Superior temporal gyrus (tissue), 1 donor: ENCODE measurements at regions not wholly inside any gene's neighbourhood (a gene's known extent, or its start where the extent isn't known, plus 50 kb on each side); places are given as distances from the start of the nearest gene placed in this dataset.

ENCODE experiments used
- DNase-seq: peaks from one replicate; pipeline ENCODE4 v3.0.0-alpha.2; 2016; ENCODE audit errors: extremely low spot score

GRCh38 chr1:80806431-80806830 is 994.3 kb upstream of the ADGRL2 start:
- DNase-seq = no peak

- DNase-seq = no peak
These were observed 999.0 kb upstream of the ADGRL2 start for GRCh38 chr1:80801695-80802094.

GRCh38 chr1:80799457-80799856 is 1001.3 kb upstream of the ADGRL2 start:
- no peak for DNase-seq

- no peak for DNase-seq
These were observed 1021.5 kb upstream of the ADGRL2 start for GRCh38 chr1:80779275-80779674.

- no peak for DNase-seq
These were observed 1022.5 kb upstream of the ADGRL2 start for GRCh38 chr1:80778094-80778840.

GRCh38 chr1:80776266-80776665 is 1024.5 kb upstream of the ADGRL2 start:
- DNase-seq = no peak

GRCh38 chr1:80769208-80769750 is 1031.5 kb upstream of the ADGRL2 start:
- DNase-seq = no peak

GRCh38 chr1:80767711-80768110 is 1033.0 kb upstream of the ADGRL2 start:
- no peak for DNase-seq

GRCh38 chr1:80759354-80759753 is 1041.4 kb upstream of the ADGRL2 start:
- DNase-seq = no peak

GRCh38 chr1:80755944-80756343 is 1044.8 kb upstream of the ADGRL2 start:
- no peak for DNase-seq

GRCh38 chr1:80751204-80751603 is 1049.5 kb upstream of the ADGRL2 start:
- no peak for DNase-seq

- DNase-seq = no peak
These were observed 1069.4 kb upstream of the ADGRL2 start for GRCh38 chr1:80731241-80731894.

GRCh38 chr1:80722611-80723010 is 1078.1 kb upstream of the ADGRL2 start:
- DNase-seq = no peak

- DNase-seq = no peak
These were observed 1094.2 kb upstream of the ADGRL2 start for GRCh38 chr1:80706526-80706925.

- DNase-seq = no peak
These were observed 1122.3 kb upstream of the ADGRL2 start for GRCh38 chr1:80678438-80678837.

GRCh38 chr1:80675454-80675853 is 1125.3 kb upstream of the ADGRL2 start:
- DNase-seq = no peak

- DNase-seq = no peak
These were observed 1126.7 kb upstream of the ADGRL2 start for GRCh38 chr1:80673935-80674597.

- no peak for DNase-seq
These were observed 1132.4 kb upstream of the ADGRL2 start for GRCh38 chr1:80668372-80668771.

GRCh38 chr1:80666073-80666472 is 1134.7 kb upstream of the ADGRL2 start:
- DNase-seq = no peak

GRCh38 chr1:80659161-80659560 is 1141.6 kb upstream of the ADGRL2 start:
- no peak for DNase-seq

GRCh38 chr1:80657707-80658106 is 1143.0 kb upstream of the ADGRL2 start:
- DNase-seq = no peak

GRCh38 chr1:80657044-80657643 is 1143.6 kb upstream of the ADGRL2 start:
- DNase-seq = no peak
